Kidney (tissue), 13 donors: ENCODE measurements at regions not wholly inside any gene's neighbourhood (a gene's known extent, or its start where the extent isn't known, plus 50 kb on each side); places are given as distances from the start of the nearest gene placed in this dataset.

Source experiments
- DNase-seq, 5 donors: peaks; one replicate each; pipeline ENCODE4 v3.0.0-alpha.2; 2013 to 2020
- FAIRE-seq: peaks from 2 replicates; lab custom pipeline; 2012; peaks lifted over from hg19 to GRCh38; lab: Jason Lieb, UNC
- H3K27ac ChIP-seq, 2 donors: one replicate each; pipeline ENCODE4 v1.7.0; 2013; ENCODE audit warnings: low read depth in 2 of 2, low read length in 2 of 2, inconsistent platforms in 1 of 2
- H3K27me3 ChIP-seq: one replicate; pipeline ENCODE4 v1.7.1; 2013; ENCODE audit warnings: low read length, inconsistent platforms; ENCODE audit not compliant: control insufficient read depth, insufficient read depth
- H3K36me3 ChIP-seq, 3 donors: one replicate each; pipeline versions ENCODE4 v1.7.0 to v1.7.1; 2013; ENCODE audit warnings: low read length in 3 of 3, control low read depth in 1 of 3, inconsistent platforms in 1 of 3; ENCODE audit not compliant: insufficient read depth in 3 of 3, control insufficient read depth in 2 of 3
- H3K4me1 ChIP-seq, 3 donors: one replicate each; pipeline versions ENCODE4 v1.7.0 to v1.7.1; 2013; ENCODE audit warnings: low read length in 3 of 3, inconsistent platforms in 1 of 3, low read depth in 1 of 3; ENCODE audit not compliant: control insufficient read depth in 2 of 3, insufficient read depth in 2 of 3
- H3K4me3 ChIP-seq, 3 donors: one replicate each; pipeline versions ENCODE4 v1.7.0 to v1.8.1; 2013; ENCODE audit warnings: low read length in 3 of 3, control low read depth in 1 of 3, inconsistent platforms in 1 of 3
- H3K9ac ChIP-seq, 3 donors: one replicate each; pipeline versions ENCODE4 v1.7.0 to v1.7.1; 2013; ENCODE audit warnings: low read length in 3 of 3, control low read depth in 1 of 3, inconsistent platforms in 1 of 3
- H3K9me3 ChIP-seq, 3 donors: one replicate each; pipeline versions ENCODE4 v1.7.0 to v1.7.1; 2013; ENCODE audit warnings: low read length in 3 of 3, control low read depth in 1 of 3, inconsistent platforms in 1 of 3; ENCODE audit not compliant: control insufficient read depth in 2 of 3, insufficient read depth in 1 of 3
- intact Hi-C: fragments of 100-400 bp; cut with DNase I; formaldehyde crosslinking; loops from one replicate; pipeline ENCODE4 v1.11.1; 2022
- TF ChIP-seq, protein P1 (sequence below): IDR thresholded peaks from 3 replicates; pipeline ENCODE4 v1.5.1; 2012; ENCODE audit warnings: mild to moderate bottlenecking, moderate library complexity, borderline replicate concordance; ENCODE audit not compliant: insufficient read depth; ENCODE audit errors: extremely low read depth
- donor health status: control.
- donor health status: control.
- donor health status: control.
- donor health status: control.
- donor health status: control.
- donor health status: DM: yes; HTN: yes; CAD: no.
- donor health status: Normal renal cell carcinoma (clear cell type).

GRCh38 chrX:44596277-44596676, 53.6 kb upstream of the FUNDC1 start:
- H3K9me3 ChIP-seq: no peaks in the 10 kb centered on the region
- H3K9ac ChIP-seq: no peak overlapping the region
- H3K4me3 ChIP-seq: no peak overlapping the region
- no peaks in the 10 kb centered on the region for H3K36me3 ChIP-seq
- FAIRE-seq (no peak), DNase-seq (peak in 2 of 5 donors; percentile 0 to 3)
- intact Hi-C loops: no loop called here
- H3K4me1 ChIP-seq: no peaks in the 10 kb centered on the region
- no peak overlapping the region for H3K27ac ChIP-seq
- TF ChIP-seq, protein P1, sequence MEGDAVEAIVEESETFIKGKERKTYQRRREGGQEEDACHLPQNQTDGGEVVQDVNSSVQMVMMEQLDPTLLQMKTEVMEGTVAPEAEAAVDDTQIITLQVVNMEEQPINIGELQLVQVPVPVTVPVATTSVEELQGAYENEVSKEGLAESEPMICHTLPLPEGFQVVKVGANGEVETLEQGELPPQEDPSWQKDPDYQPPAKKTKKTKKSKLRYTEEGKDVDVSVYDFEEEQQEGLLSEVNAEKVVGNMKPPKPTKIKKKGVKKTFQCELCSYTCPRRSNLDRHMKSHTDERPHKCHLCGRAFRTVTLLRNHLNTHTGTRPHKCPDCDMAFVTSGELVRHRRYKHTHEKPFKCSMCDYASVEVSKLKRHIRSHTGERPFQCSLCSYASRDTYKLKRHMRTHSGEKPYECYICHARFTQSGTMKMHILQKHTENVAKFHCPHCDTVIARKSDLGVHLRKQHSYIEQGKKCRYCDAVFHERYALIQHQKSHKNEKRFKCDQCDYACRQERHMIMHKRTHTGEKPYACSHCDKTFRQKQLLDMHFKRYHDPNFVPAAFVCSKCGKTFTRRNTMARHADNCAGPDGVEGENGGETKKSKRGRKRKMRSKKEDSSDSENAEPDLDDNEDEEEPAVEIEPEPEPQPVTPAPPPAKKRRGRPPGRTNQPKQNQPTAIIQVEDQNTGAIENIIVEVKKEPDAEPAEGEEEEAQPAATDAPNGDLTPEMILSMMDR: no peak
- no peaks in the 10 kb centered on the region for H3K27me3 ChIP-seq
